ENCODE measurements at regions not wholly inside any gene's neighbourhood (a gene's known extent, or its start where the extent isn't known, plus 50 kb on each side); places are given as distances from the start of the nearest gene placed in this dataset.

DNA sequence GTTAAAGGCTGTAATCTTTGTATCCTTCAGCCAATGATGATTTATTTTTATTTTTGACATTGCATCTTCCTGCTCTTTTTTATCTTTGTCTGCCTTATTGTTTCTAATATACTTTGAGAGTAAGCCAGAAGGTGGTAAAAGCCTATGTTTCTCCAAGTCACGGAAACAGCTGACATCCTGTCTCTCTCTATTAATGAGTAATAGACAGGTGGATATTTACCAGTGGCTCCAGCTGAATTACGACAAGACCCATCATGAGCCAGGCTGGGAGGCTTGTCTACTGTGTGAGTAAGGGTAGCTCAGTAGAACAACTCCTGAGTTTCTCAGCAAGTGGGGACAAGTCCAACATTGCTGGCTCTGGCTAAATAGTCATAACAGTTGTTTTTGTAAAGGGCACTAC is 166.6 kb downstream of the NDFIP2 start:
- no TSS peak for BruUV-seq (replicated peaks)
- intact Hi-C loops (cut with micrococcal nuclease; ENCODE audit: unreplicated experiment): no loop called here
- H3K27me3 ChIP-seq (replicated peaks; ENCODE audit: insufficient read depth, low read depth, low read length, poor library complexity): no peaks in the 10 kb centered on the region
- no peak overlapping the region for H3K27ac ChIP-seq (ENCODE audit: low read depth, low read length, poor library complexity, severe bottlenecking)
- no peaks in the 10 kb centered on the region for H3K4me1 ChIP-seq (ENCODE audit: insufficient read depth, low read length, poor library complexity, severe bottlenecking)
- no peaks in the 10 kb centered on the region for H3K9me3 ChIP-seq (ENCODE audit: low read depth, low read length, poor library complexity, severe bottlenecking)
- no peak overlapping the region for H3K4me3 ChIP-seq (ENCODE audit: low read depth, low read length, poor library complexity, severe bottlenecking)
- POLR2A ChIA-PET (ENCODE audit: low non-redundant PET): no interaction called here
- no peak for TF ChIP-seq EZH2 (IDR thresholded peaks at IDR 0.05; ENCODE audit: borderline replicate concordance, low read depth, low read length, poor library complexity, severe bottlenecking)
- TF ChIP-seq, protein P1, sequence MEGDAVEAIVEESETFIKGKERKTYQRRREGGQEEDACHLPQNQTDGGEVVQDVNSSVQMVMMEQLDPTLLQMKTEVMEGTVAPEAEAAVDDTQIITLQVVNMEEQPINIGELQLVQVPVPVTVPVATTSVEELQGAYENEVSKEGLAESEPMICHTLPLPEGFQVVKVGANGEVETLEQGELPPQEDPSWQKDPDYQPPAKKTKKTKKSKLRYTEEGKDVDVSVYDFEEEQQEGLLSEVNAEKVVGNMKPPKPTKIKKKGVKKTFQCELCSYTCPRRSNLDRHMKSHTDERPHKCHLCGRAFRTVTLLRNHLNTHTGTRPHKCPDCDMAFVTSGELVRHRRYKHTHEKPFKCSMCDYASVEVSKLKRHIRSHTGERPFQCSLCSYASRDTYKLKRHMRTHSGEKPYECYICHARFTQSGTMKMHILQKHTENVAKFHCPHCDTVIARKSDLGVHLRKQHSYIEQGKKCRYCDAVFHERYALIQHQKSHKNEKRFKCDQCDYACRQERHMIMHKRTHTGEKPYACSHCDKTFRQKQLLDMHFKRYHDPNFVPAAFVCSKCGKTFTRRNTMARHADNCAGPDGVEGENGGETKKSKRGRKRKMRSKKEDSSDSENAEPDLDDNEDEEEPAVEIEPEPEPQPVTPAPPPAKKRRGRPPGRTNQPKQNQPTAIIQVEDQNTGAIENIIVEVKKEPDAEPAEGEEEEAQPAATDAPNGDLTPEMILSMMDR (conservative IDR thresholded peaks at IDR 0.05; ENCODE audit: low read depth, low read length): no peak
- CTCF ChIA-PET: no interaction called here
- no peak for DNase-seq (ENCODE audit: low spot score)
- H3K36me3 ChIP-seq (ENCODE audit: insufficient read depth, low read length, poor library complexity, severe bottlenecking): no peaks in the 10 kb centered on the region

DNA sequence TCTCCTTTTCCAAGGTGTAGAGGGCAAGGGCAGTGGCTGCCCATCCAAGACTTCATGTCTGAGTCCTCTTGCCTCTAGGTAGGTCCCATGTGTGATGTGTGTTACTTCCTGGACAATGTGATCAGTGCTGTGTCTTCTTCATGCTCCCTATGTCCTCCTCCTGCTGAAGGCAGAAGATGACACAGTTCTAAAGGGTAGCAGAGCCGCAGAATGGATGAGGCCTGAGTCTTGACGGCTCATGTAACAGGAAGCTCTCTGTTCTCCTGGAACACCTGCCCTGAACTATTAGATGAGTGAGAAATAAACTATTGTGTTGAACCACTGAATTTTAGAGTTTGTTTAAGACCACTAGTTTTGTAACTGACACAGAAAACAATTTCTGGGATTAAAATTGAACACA is 165.9 kb downstream of the NDFIP2 start:
- H3K27ac ChIP-seq (ENCODE audit: low read depth, low read length, poor library complexity, severe bottlenecking): no peak overlapping the region
- CTCF ChIA-PET: no interaction called here
- H3K4me1 ChIP-seq (ENCODE audit: insufficient read depth, low read length, poor library complexity, severe bottlenecking): no peaks in the 10 kb centered on the region
- no TSS peak for BruUV-seq (replicated peaks)
- no peaks in the 10 kb centered on the region for H3K27me3 ChIP-seq (replicated peaks; ENCODE audit: insufficient read depth, low read depth, low read length, poor library complexity)
- POLR2A ChIA-PET (ENCODE audit: low non-redundant PET): no interaction called here
- no peak overlapping the region for H3K4me3 ChIP-seq (ENCODE audit: low read depth, low read length, poor library complexity, severe bottlenecking)
- TF ChIP-seq, protein P1 (conservative IDR thresholded peaks at IDR 0.05; ENCODE audit: low read depth, low read length): no peak
- no peak for TF ChIP-seq EZH2 (IDR thresholded peaks at IDR 0.05; ENCODE audit: borderline replicate concordance, low read depth, low read length, poor library complexity, severe bottlenecking)
- H3K36me3 ChIP-seq (ENCODE audit: insufficient read depth, low read length, poor library complexity, severe bottlenecking): no peaks in the 10 kb centered on the region
- no peak for DNase-seq (ENCODE audit: low spot score)
- intact Hi-C loops (cut with micrococcal nuclease; ENCODE audit: unreplicated experiment): no loop called here
- no peaks in the 10 kb centered on the region for H3K9me3 ChIP-seq (ENCODE audit: low read depth, low read length, poor library complexity, severe bottlenecking)

DNA sequence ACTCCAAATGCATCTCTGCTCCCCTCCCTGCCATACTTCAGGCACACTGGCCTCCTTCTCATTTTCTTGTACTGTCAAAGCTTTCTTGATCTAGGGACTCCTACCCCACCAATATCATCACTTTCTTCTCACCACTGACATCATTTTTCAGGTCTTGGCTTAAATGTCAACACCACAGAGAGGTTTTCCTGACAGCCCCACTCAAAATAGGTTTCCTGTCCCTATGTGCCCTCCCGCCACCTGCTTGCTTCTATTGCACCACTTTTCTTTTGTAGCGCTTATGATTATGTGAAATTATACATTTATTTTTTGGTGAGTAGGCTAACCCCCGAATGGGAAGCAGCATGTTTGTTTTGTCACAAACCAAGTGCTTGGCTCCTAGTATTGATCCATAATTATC is 164.6 kb downstream of the NDFIP2 start:
- Histone ChIP-seq H3K27ac (ENCODE audit: low read depth, low read length, poor library complexity, severe bottlenecking) (no peak overlapping the region), H3K4me1 (ENCODE audit: insufficient read depth, low read length, poor library complexity, severe bottlenecking) (no peaks in the 10 kb centered on the region), H3K9me3 (ENCODE audit: low read depth, low read length, poor library complexity, severe bottlenecking) (no peaks in the 10 kb centered on the region), H3K4me3 (ENCODE audit: low read depth, low read length, poor library complexity, severe bottlenecking) (no peak overlapping the region), H3K27me3 (replicated peaks; ENCODE audit: insufficient read depth, low read depth, low read length, poor library complexity) (no peaks in the 10 kb centered on the region), H3K36me3 (ENCODE audit: insufficient read depth, low read length, poor library complexity, severe bottlenecking) (no peaks in the 10 kb centered on the region)
- ChIA-PET CTCF (no interaction called here), POLR2A (ENCODE audit: low non-redundant PET) (no interaction called here)
- DNase-seq (ENCODE audit: low spot score): no peak
- no TSS peak for BruUV-seq (replicated peaks)
- no peak for TF ChIP-seq EZH2 (IDR thresholded peaks at IDR 0.05; ENCODE audit: borderline replicate concordance, low read depth, low read length, poor library complexity, severe bottlenecking)
- TF ChIP-seq, protein P1 (conservative IDR thresholded peaks at IDR 0.05; ENCODE audit: low read depth, low read length): no peak
- intact Hi-C loops (cut with micrococcal nuclease; ENCODE audit: unreplicated experiment): no loop called here
